HUES6 (cell line): ENCODE measurements at regions not wholly inside any gene's neighbourhood (a gene's known extent, or its start where the extent isn't known, plus 50 kb on each side); places are given as distances from the start of the nearest gene placed in this dataset.

ENCODE experiments used
- H3K27ac ChIP-seq: 2 replicates; pipeline ENCODE4 v1.7.0; 2013; ENCODE audit warnings: low read depth, mild to moderate bottlenecking, low read length, inconsistent platforms
- H3K27me3 ChIP-seq: 2 replicates; pipeline ENCODE4 v1.6.1; 2013; ENCODE audit warnings: low read length; ENCODE audit not compliant: control insufficient read depth, insufficient read depth
- H3K36me3 ChIP-seq: 2 replicates; pipeline ENCODE4 v1.6.1; 2013; ENCODE audit warnings: low read length; ENCODE audit not compliant: control insufficient read depth, insufficient read depth
- H3K4me1 ChIP-seq: 2 replicates; pipeline ENCODE4 v1.6.1; 2013; ENCODE audit warnings: low read length; ENCODE audit not compliant: control insufficient read depth, insufficient read depth
- H3K4me3 ChIP-seq: 2 replicates; pipeline ENCODE4 v1.5.1; 2013; ENCODE audit warnings: low read depth, low read length
- H3K9ac ChIP-seq: one replicate; pipeline ENCODE4 v1.6.1; 2013; ENCODE audit warnings: mild to moderate bottlenecking, low read length
- H3K9me3 ChIP-seq: 2 replicates; pipeline ENCODE4 v1.6.1; 2013; ENCODE audit warnings: low read depth, low read length; ENCODE audit not compliant: control insufficient read depth, insufficient read depth

DNA sequence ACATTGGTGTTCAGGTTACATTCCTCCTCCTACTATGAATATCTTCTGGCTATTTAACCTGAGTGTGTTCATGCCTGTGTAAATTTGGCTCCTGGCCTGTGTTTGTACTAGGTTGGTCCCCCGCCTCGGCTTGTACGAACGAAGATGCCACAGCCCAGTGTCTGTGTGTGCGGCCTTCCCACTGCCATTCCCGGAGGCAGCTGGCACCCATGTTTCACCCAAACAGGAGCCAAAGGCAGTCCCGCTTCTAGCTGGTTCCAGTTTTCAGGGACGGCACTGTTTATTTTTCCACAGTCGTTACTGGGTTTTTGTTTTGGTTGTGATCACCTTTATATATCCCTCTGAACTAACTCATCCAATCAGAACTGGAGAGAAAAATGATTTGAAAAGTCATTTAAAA is 102.5 kb upstream of the ZNF536 start:
- Histone ChIP-seq H3K4me1 (peaks cover 11% of the 10 kb centered on the region), H3K9ac (no peak overlapping the region), H3K36me3 (no peaks in the 10 kb centered on the region), H3K27me3 (no peaks in the 10 kb centered on the region), H3K4me3 (no peak overlapping the region), H3K9me3 (peaks cover 16% of the 10 kb centered on the region), H3K27ac (no peak overlapping the region)

DNA sequence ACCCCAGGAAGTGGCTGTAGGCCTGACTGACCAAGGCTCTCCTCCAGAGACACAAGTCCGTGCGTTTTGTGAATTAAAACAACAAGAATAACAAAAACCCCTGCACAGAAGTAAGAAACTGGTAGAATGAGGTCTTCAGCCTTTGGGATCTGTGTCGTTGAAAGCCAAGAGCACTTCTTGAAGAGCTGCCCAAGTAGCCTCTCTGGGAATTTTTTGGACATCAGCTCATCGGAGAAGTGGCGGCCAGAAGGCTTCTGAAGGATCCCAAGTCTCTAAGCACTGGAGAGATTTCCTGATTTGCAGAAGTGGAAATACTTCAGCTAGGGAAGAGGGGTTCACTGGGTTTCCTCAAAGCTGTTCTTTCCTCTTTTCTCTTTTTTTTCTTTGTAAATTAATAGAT is 100.4 kb upstream of the ZNF536 start:
- no peaks in the 10 kb centered on the region for H3K27me3 ChIP-seq
- no peak overlapping the region for H3K9ac ChIP-seq
- peaks cover 16% of the 10 kb centered on the region for H3K9me3 ChIP-seq
- H3K36me3 ChIP-seq: no peaks in the 10 kb centered on the region
- H3K4me1 ChIP-seq: peaks cover 10% of the 10 kb centered on the region; the same call in 1 of the 2 replicates
- no peak overlapping the region for H3K27ac ChIP-seq
- H3K4me3 ChIP-seq: no peak overlapping the region

DNA sequence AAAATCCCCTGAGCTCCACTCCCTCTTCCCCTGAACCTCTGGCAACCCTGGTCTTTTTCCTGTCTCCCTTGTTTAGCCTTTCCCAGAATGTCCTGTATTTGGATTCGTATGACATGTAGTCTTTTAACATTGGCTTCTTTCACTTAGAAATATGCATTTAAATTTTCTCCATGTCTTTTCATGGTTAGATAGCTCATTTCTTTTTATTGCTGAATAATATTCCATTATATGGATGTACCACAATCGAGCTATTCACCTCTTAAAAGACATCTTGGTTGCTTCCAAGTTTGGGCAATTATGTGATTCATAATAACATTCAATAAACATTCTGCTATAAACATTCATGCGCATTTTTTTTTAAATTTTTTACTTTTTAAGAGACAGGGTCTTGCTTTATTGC is 99.6 kb upstream of the ZNF536 start:
- Histone ChIP-seq H3K36me3 (no peaks in the 10 kb centered on the region), H3K4me1 (peaks cover 15% of the 10 kb centered on the region; the same call in 1 of the 2 replicates), H3K27me3 (no peaks in the 10 kb centered on the region), H3K4me3 (no peak overlapping the region), H3K27ac (no peak overlapping the region), H3K9ac (no peak overlapping the region), H3K9me3 (peaks cover 16% of the 10 kb centered on the region)

DNA sequence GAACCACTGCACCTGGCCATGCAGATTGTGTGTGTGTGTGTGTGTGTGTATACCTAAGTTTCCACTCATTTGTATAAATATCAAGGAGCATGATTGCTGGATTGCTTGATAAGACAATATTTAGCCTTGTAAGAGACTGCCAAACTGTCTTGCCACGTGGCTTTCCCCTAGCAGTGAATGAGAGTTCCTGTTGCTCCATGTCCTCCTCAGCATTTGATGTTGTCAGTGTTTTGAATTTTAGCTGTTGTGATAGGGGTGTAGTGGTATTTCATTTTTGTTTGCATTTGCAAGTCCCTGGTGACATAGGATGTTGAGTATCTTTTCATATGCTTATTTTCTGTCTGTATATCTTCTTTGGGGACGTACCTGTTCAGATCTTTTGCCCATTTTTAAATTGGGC is 99.0 kb upstream of the ZNF536 start:
- Histone ChIP-seq H3K27ac (no peak overlapping the region), H3K9me3 (peaks cover 16% of the 10 kb centered on the region), H3K36me3 (no peaks in the 10 kb centered on the region), H3K4me1 (peaks cover 19% of the 10 kb centered on the region; the same call in 1 of the 2 replicates), H3K9ac (no peak overlapping the region), H3K27me3 (no peaks in the 10 kb centered on the region), H3K4me3 (no peak overlapping the region)

DNA sequence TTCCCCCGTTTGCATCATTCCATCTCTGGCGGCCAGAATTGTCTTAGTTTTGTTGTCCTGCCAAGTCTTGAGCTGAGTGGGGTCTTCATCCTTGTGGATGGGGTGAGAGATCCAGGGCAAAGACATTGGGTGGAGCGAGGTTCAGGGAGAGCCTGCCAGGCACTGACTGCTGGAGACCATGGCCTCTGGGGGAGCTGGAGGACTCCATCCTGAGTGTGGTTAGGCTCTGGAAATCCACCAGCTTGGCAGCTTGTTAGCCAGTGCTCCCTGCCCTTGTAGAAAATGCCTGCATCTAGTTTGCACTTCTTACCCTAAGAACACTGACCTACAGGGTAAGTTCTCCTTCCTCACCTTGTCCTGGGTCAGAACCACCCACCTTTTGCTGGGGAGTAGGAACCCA is 97.2 kb upstream of the ZNF536 start:
- Histone ChIP-seq H3K9me3 (peaks cover 16% of the 10 kb centered on the region), H3K9ac (no peak overlapping the region), H3K27ac (no peak overlapping the region), H3K27me3 (peaks cover 2% of the 10 kb centered on the region; the same call in 1 of the 2 replicates), H3K36me3 (no peaks in the 10 kb centered on the region), H3K4me1 (peaks cover 15% of the 10 kb centered on the region; the same call in 1 of the 2 replicates), H3K4me3 (no peak overlapping the region)

DNA sequence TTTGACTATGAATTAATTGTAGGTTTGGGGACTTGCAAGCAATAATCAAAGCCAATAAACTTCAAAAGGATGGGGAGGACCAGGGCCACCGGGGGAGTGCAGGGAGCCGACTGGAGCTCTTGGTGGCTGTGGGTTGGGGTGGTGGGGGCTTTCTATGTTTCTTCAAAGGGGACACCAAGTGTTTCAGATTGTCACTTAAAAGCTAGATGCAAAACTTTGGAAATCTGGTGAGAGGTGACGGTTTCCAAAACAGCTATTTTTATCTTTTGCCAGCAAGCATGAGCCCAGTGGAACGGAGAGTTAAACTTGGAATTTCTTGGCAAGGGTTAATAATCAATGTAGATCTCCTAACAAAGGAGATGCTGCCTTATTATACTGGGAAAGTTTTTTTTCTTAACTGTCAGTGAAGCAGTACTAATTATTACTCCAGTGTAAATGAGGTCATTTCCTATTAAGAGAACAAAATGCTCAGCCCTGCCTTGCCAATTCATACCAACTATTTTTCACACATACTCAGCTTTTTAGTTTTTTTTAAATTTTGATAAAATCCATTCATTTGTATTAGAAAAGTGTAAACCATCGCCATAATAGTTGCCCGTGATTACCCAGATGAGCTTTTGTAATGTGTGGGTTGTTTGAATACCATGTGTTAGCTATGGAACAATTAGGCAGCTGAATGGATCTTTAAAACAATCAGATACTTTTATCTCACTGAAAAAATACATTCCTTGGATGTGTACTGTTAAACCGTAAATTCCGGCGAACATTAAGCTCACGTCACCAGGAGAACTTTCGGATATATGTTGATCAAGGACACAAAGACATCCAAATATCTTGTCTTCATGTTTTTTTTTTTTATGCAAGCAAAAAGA is 95.9 kb upstream of the ZNF536 start:
- no peak overlapping the region for H3K9ac ChIP-seq
- H3K4me1 ChIP-seq: peaks cover 15% of the 10 kb centered on the region; the same call in 1 of the 2 replicates
- peaks cover 16% of the 10 kb centered on the region for H3K9me3 ChIP-seq
- H3K4me3 ChIP-seq: no peak overlapping the region
- peaks cover 2% of the 10 kb centered on the region; the same call in 1 of the 2 replicates for H3K27me3 ChIP-seq
- no peaks in the 10 kb centered on the region for H3K36me3 ChIP-seq
- H3K27ac ChIP-seq: no peak overlapping the region

DNA sequence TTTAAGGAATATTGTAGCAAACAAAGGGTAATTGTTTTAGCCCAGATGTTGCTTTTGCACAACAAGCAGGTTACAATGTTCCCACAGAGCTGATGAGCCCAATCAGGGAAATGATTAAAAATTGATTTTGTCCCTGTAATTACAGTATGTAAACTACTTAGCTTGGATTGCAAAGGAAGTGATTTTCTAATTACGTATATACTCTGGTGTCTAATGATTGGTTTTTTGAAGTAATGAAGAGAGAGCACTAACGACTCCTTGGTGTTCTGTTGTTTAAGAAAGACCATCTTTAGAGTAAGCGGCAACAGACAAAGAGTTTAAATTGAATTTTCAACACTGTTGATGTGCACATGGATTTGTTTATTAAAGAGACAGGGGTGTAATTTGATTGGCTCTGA is 95.3 kb upstream of the ZNF536 start:
- peaks cover 16% of the 10 kb centered on the region for H3K9me3 ChIP-seq
- H3K9ac ChIP-seq: no peak overlapping the region
- H3K4me3 ChIP-seq: no peak overlapping the region
- no peaks in the 10 kb centered on the region for H3K36me3 ChIP-seq
- no peak overlapping the region for H3K27ac ChIP-seq
- peaks cover 2% of the 10 kb centered on the region; the same call in 1 of the 2 replicates for H3K27me3 ChIP-seq
- peaks cover 15% of the 10 kb centered on the region; the same call in 1 of the 2 replicates for H3K4me1 ChIP-seq

DNA sequence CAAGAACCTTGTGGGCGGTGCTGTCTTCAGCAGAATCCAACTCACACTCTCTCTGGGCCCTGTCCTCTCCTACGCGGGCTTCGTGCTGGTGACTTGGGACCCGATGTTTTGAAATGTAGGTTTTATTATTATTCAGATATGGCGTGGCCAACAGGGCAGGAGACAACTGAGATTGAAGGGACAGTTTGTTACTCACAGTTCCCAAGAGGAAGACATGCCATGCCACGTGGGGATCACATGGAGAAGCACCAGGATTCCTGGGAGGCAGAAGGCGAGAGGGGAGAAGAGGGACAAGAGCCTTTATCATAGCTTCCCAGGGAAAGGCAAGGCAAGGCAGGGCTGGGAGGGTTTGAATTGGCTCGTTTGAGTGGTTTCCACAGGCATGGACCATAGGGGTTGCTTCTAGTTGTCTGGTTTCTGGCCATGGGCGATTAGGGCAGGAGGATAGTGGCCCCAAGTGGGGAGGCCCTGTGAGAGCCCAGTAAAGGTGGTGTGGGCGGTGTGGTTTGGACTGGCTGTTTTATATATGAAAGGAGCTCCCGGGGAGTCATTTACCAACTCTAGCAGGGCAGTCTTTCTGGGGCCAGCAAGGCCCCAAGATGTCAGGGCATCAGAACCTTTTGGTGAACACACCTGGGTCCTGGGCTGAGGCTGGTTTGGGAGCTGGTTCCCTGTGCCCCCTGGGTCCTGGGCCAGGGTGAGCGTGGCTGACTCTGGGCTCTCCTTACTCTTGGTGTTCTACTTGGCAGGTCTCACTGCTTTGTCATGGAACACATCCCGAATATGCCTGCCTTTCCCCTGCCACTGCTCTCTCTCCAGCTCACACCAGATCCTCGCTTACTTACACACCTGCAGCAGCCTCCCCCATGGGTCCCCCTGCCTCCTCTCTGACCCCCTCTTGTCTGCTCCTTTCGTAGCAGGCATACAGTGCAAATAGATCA is 94.0 kb upstream of the ZNF536 start:
- no peaks in the 10 kb centered on the region for H3K36me3 ChIP-seq
- no peak overlapping the region for H3K27ac ChIP-seq
- peaks cover 2% of the 10 kb centered on the region; the same call in 1 of the 2 replicates for H3K27me3 ChIP-seq
- H3K9me3 ChIP-seq: peaks cover 6% of the 10 kb centered on the region
- H3K4me3 ChIP-seq: no peak overlapping the region
- H3K4me1 ChIP-seq: peaks cover 16% of the 10 kb centered on the region; the same call in 1 of the 2 replicates
- H3K9ac ChIP-seq: no peak overlapping the region

DNA sequence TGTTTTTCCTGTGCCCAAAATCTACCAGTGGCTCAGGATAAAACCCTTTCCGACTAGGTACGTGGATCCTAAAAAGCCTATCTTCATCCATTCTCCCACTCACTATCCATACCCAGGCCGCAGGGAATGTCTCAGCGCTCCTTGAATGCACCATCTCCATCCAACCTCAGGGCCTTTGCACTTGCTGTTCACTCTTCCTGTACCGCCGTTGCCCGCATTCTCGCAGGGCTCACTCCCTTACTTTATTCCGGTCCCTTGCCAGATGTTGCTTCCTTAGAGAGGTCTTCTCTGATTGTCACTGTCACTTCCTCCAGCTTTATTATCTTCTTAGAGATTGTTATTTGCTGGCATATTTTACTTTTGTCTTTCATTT is 93.3 kb upstream of the ZNF536 start:
- Histone ChIP-seq H3K27me3 (peaks cover 2% of the 10 kb centered on the region; the same call in 1 of the 2 replicates), H3K27ac (no peak overlapping the region), H3K4me3 (no peak overlapping the region), H3K36me3 (no peaks in the 10 kb centered on the region), H3K9me3 (no peaks in the 10 kb centered on the region), H3K4me1 (peaks cover 19% of the 10 kb centered on the region; the same call in 1 of the 2 replicates), H3K9ac (no peak overlapping the region)

DNA sequence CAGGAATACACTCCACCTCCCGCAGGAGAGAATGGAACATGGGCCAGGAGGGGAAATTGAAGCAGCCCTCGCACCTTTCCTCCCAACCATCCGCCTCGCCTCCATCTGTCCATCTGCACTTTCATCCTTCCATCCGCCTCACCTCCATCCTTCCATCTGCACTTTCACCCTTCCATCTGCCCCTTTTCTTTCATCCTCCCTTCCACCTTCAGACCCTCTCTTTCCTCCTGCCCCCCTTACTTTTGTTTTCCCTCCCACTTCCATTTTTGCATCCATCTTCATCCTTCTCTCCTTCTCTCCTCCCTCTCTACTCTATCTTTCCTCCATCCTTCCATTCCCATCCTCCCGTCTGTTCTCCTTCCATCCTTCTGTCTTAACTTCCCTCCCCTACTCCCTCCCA is 92.2 kb upstream of the ZNF536 start:
- H3K4me3 ChIP-seq: no peak overlapping the region
- H3K9me3 ChIP-seq: no peaks in the 10 kb centered on the region
- H3K27me3 ChIP-seq: peaks cover 2% of the 10 kb centered on the region; the same call in 1 of the 2 replicates
- no peak overlapping the region for H3K27ac ChIP-seq
- no peaks in the 10 kb centered on the region for H3K36me3 ChIP-seq
- H3K4me1 ChIP-seq: peaks cover 19% of the 10 kb centered on the region; the same call in 1 of the 2 replicates
- no peak overlapping the region for H3K9ac ChIP-seq
